B cell (primary cell): ENCODE measurements at regions not wholly inside any gene's neighbourhood (a gene's known extent, or its start where the extent isn't known, plus 50 kb on each side); places are given as distances from the start of the nearest gene placed in this dataset.

Experiments used
- ATAC-seq: fragments of 200-7000 bp; cut with Tn5 transposase; one replicate; pipeline ENCODE4 v1.10.0; 2021; ENCODE audit warnings: low read depth, mild to moderate bottlenecking, moderate number of reproducible peaks, moderate library complexity
- CTCF ChIA-PET: fragments of 350-600 bp; sonication (Branson Sonifier 250); formaldehyde crosslinking; loops from one replicate; lab custom pipeline; 2021; ENCODE audit warnings: antibody characterized with exemption, inconsistent platforms; lab: Charles Lee
- POLR2A ChIA-PET: fragments of 350-600 bp; sonication (Branson Sonifier 250); formaldehyde crosslinking; loops from one replicate; lab custom pipeline; 2021; ENCODE audit warnings: antibody characterized with exemption; lab: Charles Lee
- DNase-seq: peaks from one replicate; pipeline ENCODE4 v3.0.0; 2013
- H2AFZ ChIP-seq: 2 replicates; pipeline ENCODE4 v1.6.1; 2012; ENCODE audit warnings: mild to moderate bottlenecking, low read depth, low read length; ENCODE audit not compliant: insufficient read depth, poor library complexity, severe bottlenecking
- H3K27ac ChIP-seq, 2 donors: 1 replicate in 1 of 2; 2 replicates in 1 of 2; pipeline ENCODE4 v1.5.1; 2012 to 2013; ENCODE audit warnings: low read length in 2 of 2, mild to moderate bottlenecking in 2 of 2, moderate library complexity in 1 of 2
- H3K27me3 ChIP-seq, 4 experiments: fragments of 200-600 bp in 1 of 4; sonication (generic) in 1 of 4; replicated peaks in 1 of 4; 1 replicate in 2 of 4; 2 replicates in 2 of 4; pipeline versions ENCODE4 v1.6.1 to v1.7.0; 2013 to 2016; ENCODE audit warnings: low read length in 3 of 4, mild to moderate bottlenecking in 2 of 4, mixed read lengths in 1 of 4, moderate library complexity in 1 of 4; ENCODE audit not compliant: insufficient read depth in 4 of 4, control insufficient read depth in 3 of 4; ENCODE audit errors: control extremely low read depth in 1 of 4
- H3K36me3 ChIP-seq, 2 experiments: replicated peaks in 1 of 2; 1 replicate in 1 of 2; 2 replicates in 1 of 2; pipeline versions ENCODE4 v1.6.1 to v1.7.1; 2013; ENCODE audit warnings: low read length in 1 of 2; ENCODE audit not compliant: insufficient read depth in 2 of 2, control insufficient read depth in 1 of 2; ENCODE audit errors: control extremely low read depth in 1 of 2, extremely low read depth in 1 of 2
- H3K4me1 ChIP-seq, 2 donors: fragments of 200-600 bp in 1 of 2; sonication (generic) in 1 of 2; 1 replicate in 1 of 2; 2 replicates in 1 of 2; pipeline versions ENCODE4 v1.5.1 to v1.6.1; 2013 to 2017; ENCODE audit warnings: low read length in 2 of 2; ENCODE audit not compliant: control insufficient read depth in 2 of 2, insufficient read depth in 2 of 2
- H3K4me2 ChIP-seq: replicated peaks from 2 replicates; pipeline ENCODE3; 2012; ENCODE audit warnings: mild to moderate bottlenecking, low read depth, low read length; ENCODE audit not compliant: poor library complexity, severe bottlenecking
- H3K4me3 ChIP-seq, 5 experiments: fragments of 200-600 bp in 1 of 5; sonication (generic) in 1 of 5; 1 replicate in 3 of 5; 2 replicates in 2 of 5; pipeline versions ENCODE4 v1.5.1 to v1.7.0; 2011 to 2016; ENCODE audit warnings: low read length in 4 of 5, mild to moderate bottlenecking in 4 of 5, low read depth in 2 of 5, control low read depth in 1 of 5, moderate library complexity in 1 of 5; ENCODE audit not compliant: insufficient read depth in 1 of 5; ENCODE audit errors: control extremely low read depth in 1 of 5, extremely low read depth in 1 of 5
- H3K79me2 ChIP-seq: fragments of 200-600 bp; sonication (generic); one replicate; pipeline ENCODE4 v1.6.0; 2016; ENCODE audit warnings: low read length; ENCODE audit not compliant: control insufficient read depth, insufficient read depth
- H3K9ac ChIP-seq: fragments of 200-600 bp; sonication (generic); 2 replicates; pipeline ENCODE4 v1.6.1; 2017; ENCODE audit warnings: mild to moderate bottlenecking, low read length, moderate library complexity
- H3K9me3 ChIP-seq, 3 donors: one replicate each; pipeline versions ENCODE4 v1.6.1 to v1.7.1; 2013; ENCODE audit warnings: low read length in 2 of 3; ENCODE audit not compliant: control insufficient read depth in 2 of 3, insufficient read depth in 1 of 3; ENCODE audit errors: control extremely low read depth in 1 of 3
- H4K20me1 ChIP-seq: 2 replicates; pipeline ENCODE4 v1.6.0; 2012; ENCODE audit warnings: mild to moderate bottlenecking, low read length; ENCODE audit not compliant: insufficient read depth, control insufficient read depth, poor library complexity, severe bottlenecking
- H3K27ac Mint-ChIP-seq: one replicate; pipeline ENCODE4 v1.8.0; 2021; ENCODE audit warnings: mixed read lengths
- H3K27me3 Mint-ChIP-seq: one replicate; pipeline ENCODE4 v1.8.0; 2021; ENCODE audit warnings: mixed read lengths
- H3K4me1 Mint-ChIP-seq: one replicate; pipeline ENCODE4 v1.8.0; 2021; ENCODE audit warnings: mixed read lengths
- H3K4me3 Mint-ChIP-seq: one replicate; pipeline ENCODE4 v1.8.0; 2021; ENCODE audit warnings: mixed read lengths
- H3K9me3 Mint-ChIP-seq: one replicate; pipeline ENCODE4 v1.8.0; 2022; ENCODE audit warnings: mixed read lengths; ENCODE audit not compliant: insufficient read depth
- EZH2 ChIP-seq: IDR thresholded peaks from 2 replicates; pipeline ENCODE4 v1.6.1; 2012; ENCODE audit warnings: borderline replicate concordance, low read depth, mild to moderate bottlenecking, moderate library complexity, low read length; ENCODE audit not compliant: insufficient read depth, poor library complexity, severe bottlenecking
- WGBS: methylation state at CpG from one replicate; pipeline ENCODE4 v1.1.5; 2013; ENCODE audit warnings: missing lambda C conversion rate; ENCODE audit not compliant: insufficient coverage; 5-methylcytosine and 5-hydroxymethylcytosine counted together
- intact Hi-C: fragments of 100-400 bp; cut with micrococcal nuclease; formaldehyde crosslinking; loops from one replicate; pipeline ENCODE4 v1.10.0; 2022
- TF ChIP-seq, protein P1 (sequence below): fragments of 200-600 bp; IDR thresholded peaks from one replicate; pipeline ENCODE4 v1.8.0; 2022; ENCODE audit warnings: antibody characterized with exemption, mild to moderate bottlenecking

DNA sequence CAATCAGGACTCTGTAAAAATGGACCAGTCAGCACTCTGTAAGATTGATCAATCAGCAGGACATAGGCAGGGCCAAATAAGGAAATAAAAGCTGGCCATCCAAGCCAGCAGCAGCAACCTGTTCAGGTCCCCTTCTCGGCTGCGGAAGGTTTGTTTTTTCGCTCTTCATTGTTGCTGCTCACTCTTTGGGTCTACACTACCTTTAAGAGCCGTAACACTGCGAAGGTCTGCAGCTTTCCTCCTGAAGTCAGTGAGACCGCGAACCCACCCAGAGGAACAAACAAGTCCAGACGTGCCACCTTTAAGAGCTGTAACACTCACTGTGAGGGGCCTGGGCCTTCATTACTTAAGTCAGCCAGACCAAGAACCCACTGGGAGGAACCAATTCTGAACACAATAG, 223.2 kb upstream of the EXOC2 start:
- Histone ChIP-seq H3K27me3 (peaks cover 0 to 7% (median 3%) of the 10 kb centered on the region in 4 experiments), H3K36me3 (no peaks in the 10 kb centered on the region), H4K20me1 (no peaks in the 10 kb centered on the region), H3K9me3 (peaks cover 0 to 13% (median 2%) of the 10 kb centered on the region in 3 donors), H2AFZ (no peak overlapping the region), H3K9ac (no peak overlapping the region), H3K4me1 (no peaks in the 10 kb centered on the region), H3K79me2 (no peaks in the 10 kb centered on the region), H3K4me3 (no peak overlapping the region), H3K4me2 (no peak overlapping the region), H3K27ac (no peak overlapping the region)
- H3K27me3 Mint-ChIP-seq = peaks cover 16% of the 10 kb centered on the region
- TF ChIP-seq, protein P1, sequence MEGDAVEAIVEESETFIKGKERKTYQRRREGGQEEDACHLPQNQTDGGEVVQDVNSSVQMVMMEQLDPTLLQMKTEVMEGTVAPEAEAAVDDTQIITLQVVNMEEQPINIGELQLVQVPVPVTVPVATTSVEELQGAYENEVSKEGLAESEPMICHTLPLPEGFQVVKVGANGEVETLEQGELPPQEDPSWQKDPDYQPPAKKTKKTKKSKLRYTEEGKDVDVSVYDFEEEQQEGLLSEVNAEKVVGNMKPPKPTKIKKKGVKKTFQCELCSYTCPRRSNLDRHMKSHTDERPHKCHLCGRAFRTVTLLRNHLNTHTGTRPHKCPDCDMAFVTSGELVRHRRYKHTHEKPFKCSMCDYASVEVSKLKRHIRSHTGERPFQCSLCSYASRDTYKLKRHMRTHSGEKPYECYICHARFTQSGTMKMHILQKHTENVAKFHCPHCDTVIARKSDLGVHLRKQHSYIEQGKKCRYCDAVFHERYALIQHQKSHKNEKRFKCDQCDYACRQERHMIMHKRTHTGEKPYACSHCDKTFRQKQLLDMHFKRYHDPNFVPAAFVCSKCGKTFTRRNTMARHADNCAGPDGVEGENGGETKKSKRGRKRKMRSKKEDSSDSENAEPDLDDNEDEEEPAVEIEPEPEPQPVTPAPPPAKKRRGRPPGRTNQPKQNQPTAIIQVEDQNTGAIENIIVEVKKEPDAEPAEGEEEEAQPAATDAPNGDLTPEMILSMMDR = no peak
- TF ChIP-seq EZH2 = no peak
- H3K27ac Mint-ChIP-seq = no peak overlapping the region
- ChIA-PET POLR2A (no interaction called here), CTCF (no interaction called here)
- no peak overlapping the region for H3K4me3 Mint-ChIP-seq
- no peak for DNase-seq
- intact Hi-C loops = no loop called here
- ATAC-seq = no peak
- 100% methylated on average over 3 of the region's 8 CpGs for WGBS
- peaks cover 10% of the 10 kb centered on the region for H3K9me3 Mint-ChIP-seq
- no peaks in the 10 kb centered on the region for H3K4me1 Mint-ChIP-seq

DNA sequence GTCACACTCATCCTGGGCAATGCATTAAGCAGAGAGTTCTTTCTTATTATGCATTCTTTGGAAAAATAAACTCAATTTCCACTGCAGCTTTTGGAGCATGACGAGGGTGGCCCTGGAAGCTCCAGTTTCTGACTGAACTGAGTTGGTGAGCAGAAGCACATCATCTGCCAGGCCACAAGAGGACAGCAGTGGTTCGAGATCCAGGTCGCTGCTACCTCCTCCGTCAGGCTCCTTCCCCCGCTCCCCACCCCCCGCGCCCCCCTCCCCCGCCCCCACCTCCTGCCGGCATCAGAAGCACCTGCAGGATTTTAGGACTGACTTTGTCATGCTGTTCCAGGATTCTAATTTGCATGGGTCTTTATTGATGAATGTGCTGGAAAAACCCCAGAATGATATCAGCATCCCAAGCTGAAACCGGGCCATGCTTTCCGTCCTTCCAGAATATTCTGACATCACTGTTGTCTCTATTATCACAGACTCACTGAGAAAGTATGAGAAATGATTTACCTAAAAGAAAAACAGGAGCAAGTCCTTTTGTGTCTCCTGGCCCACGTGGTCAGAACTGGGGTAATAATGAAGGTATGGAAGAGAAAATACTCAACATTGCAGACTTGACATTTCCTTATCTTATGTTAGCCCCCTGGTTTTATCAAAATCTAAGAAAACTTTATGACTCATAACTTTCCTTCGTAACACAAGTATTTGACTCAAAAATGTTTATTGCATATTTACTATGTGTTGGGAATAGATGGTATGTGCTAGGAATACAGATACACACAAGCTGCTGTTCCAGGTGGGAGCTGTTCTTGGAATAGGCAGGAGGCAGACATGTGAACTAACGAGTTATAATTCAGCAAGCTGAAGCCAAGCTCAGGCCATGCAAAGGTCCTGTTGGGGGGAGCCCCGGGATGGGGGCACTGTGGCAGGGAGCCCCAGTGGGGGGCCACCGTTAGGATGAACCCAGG, 220.2 kb upstream of the EXOC2 start:
- Mint-ChIP-seq H3K4me3 (no peak overlapping the region), H3K27me3 (peaks cover 24% of the 10 kb centered on the region), H3K9me3 (peaks cover 3% of the 10 kb centered on the region), H3K4me1 (no peaks in the 10 kb centered on the region), H3K27ac (no peak overlapping the region)
- no peaks in the 10 kb centered on the region for H3K4me1 ChIP-seq
- H2AFZ ChIP-seq = no peak overlapping the region
- H3K27me3 ChIP-seq = peaks cover 0 to 6% (median 2%) of the 10 kb centered on the region in 4 experiments
- H3K27ac ChIP-seq = no peak overlapping the region
- H3K36me3 ChIP-seq = no peaks in the 10 kb centered on the region
- ATAC-seq (no peak), DNase-seq (no peak)
- H3K9ac ChIP-seq = no peak overlapping the region
- intact Hi-C loops = no loop called here
- ChIA-PET CTCF (no interaction called here), POLR2A (no interaction called here)
- no peaks in the 10 kb centered on the region for H4K20me1 ChIP-seq
- TF ChIP-seq EZH2 = no peak
- TF ChIP-seq, protein P1 = no peak
- no peak overlapping the region for H3K4me3 ChIP-seq
- no peak overlapping the region for H3K4me2 ChIP-seq
- WGBS = 54% methylated on average over 4 of the region's 16 CpGs
- H3K9me3 ChIP-seq = peaks cover 0 to 4% (median 0%) of the 10 kb centered on the region in 3 donors
- H3K79me2 ChIP-seq = no peaks in the 10 kb centered on the region
